OCI-LY7 (cell line): ENCODE measurements at regions not wholly inside any gene's neighbourhood (a gene's known extent, or its start where the extent isn't known, plus 50 kb on each side); places are given as distances from the start of the nearest gene placed in this dataset.
"Not testable (repeated sequence)": the region's sequence is repeated elsewhere in the genome, so short reads cannot be mapped to it uniquely, and the experiment has no call there.

ENCODE experiments used
- BruUV-seq: library from RNA; stranded (reverse); fragments of 400-500 nt; replicated peaks from 2 replicates; lab custom pipeline; 2021; lab: Mats Ljungman, UMichigan
- CTCF ChIA-PET: fragments of 300-600 bp; sonication (Branson Sonifier 250); formaldehyde crosslinking; loops from one replicate; lab custom pipeline; 2022; ENCODE audit warnings: antibody characterized with exemption; ENCODE audit not compliant: unreplicated experiment; lab: Charles Lee
- POLR2A ChIA-PET: fragments of 300-600 bp; sonication (Branson Sonifier 250); formaldehyde crosslinking; loops from one replicate; lab custom pipeline; 2022; ENCODE audit warnings: antibody characterized with exemption; lab: Charles Lee
- DNase-seq: peaks from one replicate; pipeline ENCODE4 v3.0.0-alpha.2; 2015; ENCODE audit warnings: low spot score
- H2AFZ ChIP-seq: fragments of 200-600 bp; sonication (generic), shearing (Covaris generic); 2 replicates; pipeline ENCODE4 v1.6.1; 2014; ENCODE audit warnings: mild to moderate bottlenecking, antibody characterized with exemption, low read length, moderate library complexity
- H3K27ac ChIP-seq: fragments of 200-600 bp; sonication (generic); 2 replicates; pipeline ENCODE4 v1.5.1; 2014; ENCODE audit warnings: mixed run types, low read depth, mild to moderate bottlenecking, moderate library complexity, low read length, inconsistent platforms; ENCODE audit not compliant: poor library complexity, severe bottlenecking
- H3K36me3 ChIP-seq: fragments of 200-600 bp; sonication (generic); 2 replicates; pipeline ENCODE4 v1.6.1; 2014; ENCODE audit warnings: mild to moderate bottlenecking, antibody characterized with exemption, low read length, moderate library complexity, mixed read lengths; ENCODE audit not compliant: insufficient read depth
- H3K4me1 ChIP-seq: fragments of 200-600 bp; sonication (generic); 2 replicates; pipeline ENCODE4 v1.5.1; 2014; ENCODE audit warnings: mild to moderate bottlenecking, low read length; ENCODE audit not compliant: insufficient read depth, poor library complexity, severe bottlenecking
- H3K4me2 ChIP-seq: fragments of 200-600 bp; sonication (generic); 2 replicates; pipeline ENCODE4 v1.6.1; 2014; ENCODE audit warnings: mild to moderate bottlenecking, low read length
- H3K4me3 ChIP-seq: fragments of 200-600 bp; sonication (generic); 2 replicates; pipeline ENCODE4 v1.5.1; 2014; ENCODE audit warnings: mild to moderate bottlenecking, low read depth, low read length; ENCODE audit not compliant: poor library complexity, severe bottlenecking
- H3K79me2 ChIP-seq: fragments of 200-600 bp; sonication (generic); 2 replicates; pipeline ENCODE4 v1.6.1; 2016; ENCODE audit warnings: low read depth, mild to moderate bottlenecking, low read length, moderate library complexity, mixed read lengths; ENCODE audit not compliant: insufficient read depth
- H3K9me2 ChIP-seq: fragments of 200-600 bp; sonication (generic); 2 replicates; pipeline ENCODE4 v1.6.1; 2016; ENCODE audit warnings: mild to moderate bottlenecking, low read length, mixed read lengths; ENCODE audit not compliant: insufficient read depth
- H3K9me3 ChIP-seq: fragments of 200-600 bp; sonication (generic); 2 replicates; pipeline ENCODE4 v1.6.1; 2014; ENCODE audit warnings: mild to moderate bottlenecking, mixed run types, low read length, mixed read lengths
- H4K20me1 ChIP-seq: fragments of 200-600 bp; sonication (generic); 2 replicates; pipeline ENCODE4 v1.6.1; 2014; ENCODE audit warnings: mild to moderate bottlenecking, antibody characterized with exemption, low read length, moderate library complexity, mixed read lengths; ENCODE audit not compliant: insufficient read depth
- EZH2phosphoT487 ChIP-seq: fragments of 200-600 bp; sonication (generic); IDR thresholded peaks from 2 replicates; pipeline ENCODE4 v1.6.1; 2018; ENCODE audit warnings: low read depth, borderline replicate concordance, mild to moderate bottlenecking, mixed run types, antibody characterized with exemption, low read length, moderate library complexity, mixed read lengths
- intact Hi-C: fragments of 100-400 bp; cut with micrococcal nuclease; formaldehyde crosslinking; loops from one replicate; pipeline ENCODE4 v1.10.0; 2022; ENCODE audit not compliant: unreplicated experiment
- TF ChIP-seq, protein P1 (sequence below): fragments of 200-600 bp; sonication (generic); conservative IDR thresholded peaks from 2 replicates; pipeline ENCODE4 v1.5.1; 2014; ENCODE audit warnings: mild to moderate bottlenecking, antibody characterized with exemption, low read length, moderate library complexity, mixed read lengths

DNA sequence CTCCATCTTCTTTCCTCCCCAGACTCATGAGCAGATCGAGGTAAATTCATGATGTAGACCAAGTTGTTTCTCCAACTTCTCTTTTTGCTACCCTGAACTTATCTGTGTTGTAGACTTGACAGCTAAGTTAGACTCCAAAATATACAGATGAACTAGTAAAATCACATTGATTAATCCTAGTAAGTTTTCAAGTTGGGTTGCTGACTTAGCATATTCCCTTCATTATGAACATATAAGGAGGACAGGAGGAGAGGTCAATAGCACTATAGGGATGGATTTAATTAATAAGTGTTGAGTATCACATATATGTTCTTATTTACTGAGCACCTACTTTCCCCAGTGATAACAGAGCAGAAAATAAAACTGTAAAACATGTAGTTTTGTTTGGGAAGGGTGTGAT, 227.3 kb downstream of the TINAG start:
- H3K36me3 ChIP-seq: no peaks in the 10 kb centered on the region
- intact Hi-C loops: no loop called here
- no TSS peak for BruUV-seq
- H3K9me3 ChIP-seq: no peaks in the 10 kb centered on the region
- no peaks in the 10 kb centered on the region for H3K79me2 ChIP-seq
- POLR2A ChIA-PET: no interaction called here
- no peak overlapping the region for H3K4me3 ChIP-seq
- CTCF ChIA-PET: no interaction called here
- no peaks in the 10 kb centered on the region for H3K9me2 ChIP-seq
- H4K20me1 ChIP-seq: no peaks in the 10 kb centered on the region
- H3K4me1 ChIP-seq: no peaks in the 10 kb centered on the region
- H3K27ac ChIP-seq: no peak overlapping the region
- H2AFZ ChIP-seq: no peak overlapping the region
- no peak for DNase-seq
- TF ChIP-seq EZH2phosphoT487: no peak
- TF ChIP-seq, protein P1, sequence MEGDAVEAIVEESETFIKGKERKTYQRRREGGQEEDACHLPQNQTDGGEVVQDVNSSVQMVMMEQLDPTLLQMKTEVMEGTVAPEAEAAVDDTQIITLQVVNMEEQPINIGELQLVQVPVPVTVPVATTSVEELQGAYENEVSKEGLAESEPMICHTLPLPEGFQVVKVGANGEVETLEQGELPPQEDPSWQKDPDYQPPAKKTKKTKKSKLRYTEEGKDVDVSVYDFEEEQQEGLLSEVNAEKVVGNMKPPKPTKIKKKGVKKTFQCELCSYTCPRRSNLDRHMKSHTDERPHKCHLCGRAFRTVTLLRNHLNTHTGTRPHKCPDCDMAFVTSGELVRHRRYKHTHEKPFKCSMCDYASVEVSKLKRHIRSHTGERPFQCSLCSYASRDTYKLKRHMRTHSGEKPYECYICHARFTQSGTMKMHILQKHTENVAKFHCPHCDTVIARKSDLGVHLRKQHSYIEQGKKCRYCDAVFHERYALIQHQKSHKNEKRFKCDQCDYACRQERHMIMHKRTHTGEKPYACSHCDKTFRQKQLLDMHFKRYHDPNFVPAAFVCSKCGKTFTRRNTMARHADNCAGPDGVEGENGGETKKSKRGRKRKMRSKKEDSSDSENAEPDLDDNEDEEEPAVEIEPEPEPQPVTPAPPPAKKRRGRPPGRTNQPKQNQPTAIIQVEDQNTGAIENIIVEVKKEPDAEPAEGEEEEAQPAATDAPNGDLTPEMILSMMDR: no peak
- no peak overlapping the region for H3K4me2 ChIP-seq

DNA sequence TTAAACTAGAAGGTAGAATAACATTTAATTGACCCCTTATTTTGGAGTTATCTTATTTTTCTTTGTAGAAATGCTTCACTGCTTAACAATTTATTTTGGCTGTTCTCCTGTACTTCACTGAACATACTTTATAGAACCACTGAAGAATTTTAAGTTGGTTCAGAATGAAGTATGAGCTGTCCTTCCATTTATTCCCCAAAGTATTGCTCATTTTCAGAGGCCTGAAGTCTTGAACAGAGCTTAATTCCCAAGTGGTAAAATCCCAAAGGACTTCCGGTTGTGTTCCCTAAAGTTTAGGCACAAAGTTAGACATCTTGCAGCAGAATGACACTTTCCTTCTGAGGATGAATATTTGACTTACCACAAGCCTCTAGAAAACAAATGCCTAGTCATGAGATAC, 233.3 kb downstream of the TINAG start:
- Histone ChIP-seq H3K4me2 (no peak overlapping the region), H2AFZ (no peak overlapping the region), H3K9me3 (no peaks in the 10 kb centered on the region), H3K4me3 (no peak overlapping the region), H4K20me1 (no peaks in the 10 kb centered on the region), H3K9me2 (no peaks in the 10 kb centered on the region), H3K79me2 (no peaks in the 10 kb centered on the region), H3K27ac (no peak overlapping the region), H3K36me3 (no peaks in the 10 kb centered on the region), H3K4me1 (no peaks in the 10 kb centered on the region)
- DNase-seq: no peak
- ChIA-PET CTCF (no interaction called here), POLR2A (no interaction called here)
- intact Hi-C loops: no loop called here
- TF ChIP-seq, protein P1: no peak
- no peak for TF ChIP-seq EZH2phosphoT487
- BruUV-seq: no TSS peak

DNA sequence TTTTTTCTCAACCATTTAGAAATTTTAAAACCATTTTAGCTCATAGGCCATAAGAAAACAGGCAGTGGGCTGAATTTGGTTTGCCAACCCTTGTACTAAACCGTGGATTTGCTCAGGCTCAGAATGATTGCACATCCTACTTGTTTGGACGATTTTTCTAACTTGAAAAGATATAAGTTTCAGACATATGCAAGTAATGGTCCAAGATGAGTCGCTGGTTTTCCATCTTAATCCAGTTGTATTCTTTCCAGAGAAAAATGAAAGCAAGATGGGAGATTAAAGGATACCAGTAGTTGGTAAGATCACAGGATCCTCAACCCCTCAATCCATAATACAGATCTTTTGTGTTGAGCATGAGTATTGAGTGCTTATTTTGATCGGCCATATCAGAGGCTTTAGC, 250.9 kb downstream of the TINAG start:
- Histone ChIP-seq H3K4me3 (no peak overlapping the region), H3K4me1 (no peaks in the 10 kb centered on the region), H2AFZ (no peak overlapping the region), H3K9me3 (no peaks in the 10 kb centered on the region), H3K79me2 (no peaks in the 10 kb centered on the region), H3K9me2 (no peaks in the 10 kb centered on the region), H3K4me2 (no peak overlapping the region), H3K27ac (no peak overlapping the region), H3K36me3 (no peaks in the 10 kb centered on the region), H4K20me1 (no peaks in the 10 kb centered on the region)
- intact Hi-C loops: no loop called here
- POLR2A ChIA-PET: no interaction called here
- BruUV-seq: no TSS peak
- CTCF ChIA-PET: no interaction called here
- TF ChIP-seq EZH2phosphoT487: no peak
- TF ChIP-seq, protein P1: no peak
- no peak for DNase-seq

DNA sequence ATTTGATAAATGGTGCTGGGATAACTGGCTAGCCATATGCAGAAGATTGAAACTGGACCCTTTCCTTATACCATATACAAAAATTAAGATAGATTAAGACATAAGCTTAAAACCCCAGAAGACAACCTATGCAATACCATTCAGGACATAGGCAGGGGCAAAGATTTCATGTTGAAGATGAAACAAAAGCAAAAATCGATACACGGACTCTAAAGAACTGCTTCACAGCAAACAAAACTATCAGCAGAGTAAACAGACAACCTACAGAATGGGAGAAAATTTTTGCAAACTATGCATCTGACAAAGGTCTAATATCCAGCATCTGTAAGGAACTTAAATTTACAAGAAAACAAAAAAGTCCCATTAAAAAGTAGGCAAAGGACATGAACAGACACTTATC, 255.9 kb downstream of the TINAG start:
- BruUV-seq, H3K4me2 ChIP-seq, H3K79me2 ChIP-seq, CTCF ChIA-PET, intact Hi-C loops, DNase-seq, H3K4me3 ChIP-seq, H3K9me3 ChIP-seq, POLR2A ChIA-PET, H3K9me2 ChIP-seq, H3K36me3 ChIP-seq, H3K4me1 ChIP-seq, H3K27ac ChIP-seq, H2AFZ ChIP-seq, H4K20me1 ChIP-seq: not testable (repeated sequence)
